ENCODE measurements at regions not wholly inside any gene's neighbourhood (a gene's known extent, or its start where the extent isn't known, plus 50 kb on each side); places are given as distances from the start of the nearest gene placed in this dataset.
A peak's percentile ranks its signal among the peaks of the same experiment; 100 is the strongest.

- DNase-seq (ENCODE audit: low spot score): no peak
These were observed 84.9 kb upstream of the GLIS3 start for GRCh38 chr9:4384750-4385149.

GRCh38 chr9:4382722-4383317, 83.0 kb upstream of the GLIS3 start:
- DNase-seq (ENCODE audit: low spot score): no peak

GRCh38 chr9:4381744-4382143, 81.9 kb upstream of the GLIS3 start:
- no peak for DNase-seq (ENCODE audit: low spot score)

- DNase-seq (ENCODE audit: low spot score): no peak
These were observed 80.5 kb upstream of the GLIS3 start for GRCh38 chr9:4380406-4380805.

GRCh38 chr9:4375424-4376200, 75.7 kb upstream of the GLIS3 start:
- no peak for DNase-seq (ENCODE audit: low spot score)

GRCh38 chr9:4371108-4371507, 71.2 kb upstream of the GLIS3 start:
- DNase-seq (ENCODE audit: low spot score): no peak

GRCh38 chr9:4370501-4370900, 70.6 kb upstream of the GLIS3 start:
- no peak for DNase-seq (ENCODE audit: low spot score)

- peak; percentile 17 for DNase-seq (ENCODE audit: low spot score)
These were observed 66.9 kb upstream of the GLIS3 start for GRCh38 chr9:4366591-4367330.

- no peak for DNase-seq (ENCODE audit: low spot score)
These were observed 65.2 kb upstream of the GLIS3 start for GRCh38 chr9:4365055-4365454.

- no peak for DNase-seq (ENCODE audit: low spot score)
These were observed 62.4 kb upstream of the GLIS3 start for GRCh38 chr9:4362281-4362680.

GRCh38 chr9:4359016-4359415, 59.1 kb upstream of the GLIS3 start:
- no peak for DNase-seq (ENCODE audit: low spot score)

GRCh38 chr9:4357929-4358328, 58.1 kb upstream of the GLIS3 start:
- DNase-seq (ENCODE audit: low spot score): no peak

- DNase-seq (ENCODE audit: low spot score): no peak
These were observed 56.4 kb upstream of the GLIS3 start for GRCh38 chr9:4356306-4356705.

GRCh38 chr9:4353236-4353635, 53.4 kb upstream of the GLIS3 start:
- DNase-seq (ENCODE audit: low spot score): no peak

GRCh38 chr9:4349816-4350418, 50.0 kb upstream of the GLIS3 start:
- no peak for DNase-seq (ENCODE audit: low spot score)
